Tongue (tissue), 1 donor: ENCODE measurements at regions not wholly inside any gene's neighbourhood (a gene's known extent, or its start where the extent isn't known, plus 50 kb on each side); places are given as distances from the start of the nearest gene placed in this dataset.

ENCODE experiments used
- DNase-seq: peaks from one replicate; pipeline ENCODE4 v3.0.0-alpha.2; 2015

DNA sequence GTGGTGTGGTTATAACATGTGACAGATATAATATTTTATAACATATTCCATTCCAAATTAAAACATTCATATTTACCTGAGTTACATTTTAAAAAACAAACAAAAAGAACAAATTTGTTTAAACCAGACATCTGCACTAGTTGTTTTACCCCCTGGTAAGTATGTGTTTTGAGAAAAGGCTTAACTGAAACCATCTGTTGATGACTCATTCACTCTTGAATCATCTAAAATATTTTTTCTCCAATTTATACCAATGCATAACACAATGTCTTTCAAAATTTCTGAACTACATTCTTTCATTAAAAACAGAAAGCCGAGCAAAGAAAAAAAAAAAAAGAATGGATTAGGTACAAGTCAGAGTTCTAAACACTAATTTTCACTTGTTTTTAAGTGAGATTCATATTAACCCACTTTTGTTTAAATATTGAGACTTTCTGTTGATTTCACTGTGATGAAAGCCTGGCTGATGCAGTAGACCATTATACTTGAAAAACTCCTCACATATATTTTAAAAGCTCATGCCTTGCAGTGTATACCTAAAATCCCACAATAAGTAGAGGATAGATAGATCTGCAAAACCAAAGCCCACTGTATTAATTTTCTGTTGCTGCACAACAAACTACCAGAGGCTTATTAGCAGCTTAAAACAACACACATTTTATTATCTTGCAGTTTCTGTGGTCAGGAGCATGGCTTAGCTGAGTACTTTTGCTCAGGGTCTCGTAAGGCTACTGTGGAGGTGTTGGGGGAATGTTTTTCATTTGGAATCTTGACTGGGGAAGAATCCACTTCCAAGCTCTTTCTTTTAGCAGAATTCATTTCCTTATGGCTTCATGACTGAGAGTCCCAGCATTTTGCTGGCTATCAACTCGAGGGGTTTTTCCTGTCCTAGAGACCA is 221.5 kb downstream of the PCDH18 start:
- peak; percentile 67 for DNase-seq

DNA sequence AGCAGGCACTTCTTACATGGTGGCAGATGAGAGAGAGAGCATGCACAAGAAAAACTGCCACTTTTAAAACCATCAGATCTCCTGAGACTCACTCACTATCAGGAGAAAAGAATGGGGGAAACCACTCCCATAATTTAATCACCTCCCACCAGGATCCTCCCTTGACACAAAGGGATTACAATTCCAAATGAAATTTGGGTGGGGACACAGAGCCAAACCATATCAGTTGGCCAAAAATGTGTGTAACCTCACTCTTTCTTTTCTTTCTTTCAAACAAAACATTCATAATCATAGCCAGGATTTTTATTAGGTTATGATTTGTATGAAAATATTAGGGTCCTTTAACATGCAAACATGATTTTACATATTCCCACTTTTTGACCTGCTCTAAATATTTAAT is 222.1 kb downstream of the PCDH18 start:
- DNase-seq = no peak

DNA sequence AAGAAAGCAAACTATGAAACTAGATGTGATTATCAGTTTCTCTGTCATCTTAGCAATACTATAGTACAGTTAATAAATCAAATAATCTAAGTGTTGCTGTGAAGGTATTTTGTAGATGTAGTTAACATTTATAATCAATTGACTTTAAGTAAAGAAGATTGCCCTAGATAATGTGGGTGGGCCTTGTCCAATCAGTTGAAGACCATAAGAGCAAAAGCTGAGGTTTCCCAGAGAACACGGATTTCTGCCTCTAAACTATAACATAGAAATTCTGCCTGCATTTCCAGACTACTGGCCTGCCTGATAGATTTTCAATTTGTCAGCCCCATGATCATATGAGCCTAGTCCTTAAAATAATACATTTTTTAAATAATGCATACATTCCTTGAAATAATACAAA is 222.9 kb downstream of the PCDH18 start:
- DNase-seq = no peak

DNA sequence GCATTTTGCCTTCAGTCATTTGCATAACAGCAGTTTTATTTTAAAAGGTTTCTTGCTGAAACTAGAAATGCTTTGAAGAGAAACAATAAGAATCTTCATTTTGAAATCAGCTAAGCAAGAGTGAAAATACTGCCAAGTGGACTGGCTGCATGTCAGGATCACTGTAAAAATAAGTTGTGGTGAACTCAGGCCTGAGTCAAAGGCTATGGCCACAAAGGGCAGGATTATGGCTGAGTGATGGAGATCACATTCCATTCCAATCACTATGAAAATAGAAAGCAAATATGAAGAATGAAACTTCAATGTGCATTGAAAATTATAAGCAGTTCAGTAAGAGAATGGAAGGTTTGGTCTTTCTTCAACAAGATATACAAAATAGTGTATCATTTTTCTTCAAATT is 224.5 kb downstream of the PCDH18 start:
- peak; percentile 14 for DNase-seq

DNA sequence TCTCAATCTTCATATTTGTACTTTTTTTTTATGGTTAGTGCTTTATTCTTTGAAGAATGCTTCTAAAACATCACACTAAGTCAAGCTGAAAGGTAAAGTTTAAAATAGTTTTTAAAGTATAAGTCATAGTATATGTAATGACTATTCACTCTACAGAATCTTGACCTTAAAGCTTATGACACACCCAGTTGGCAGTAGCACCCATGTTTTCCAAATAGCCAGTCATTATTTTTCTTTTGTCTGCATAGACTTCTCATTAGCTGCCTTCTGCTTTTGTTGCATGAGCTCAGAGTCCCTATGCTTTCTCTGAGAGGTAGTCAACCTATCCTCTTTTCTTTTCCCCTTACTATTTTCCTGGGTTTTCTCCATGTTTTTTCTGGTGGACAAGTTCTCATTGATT is 231.5 kb downstream of the PCDH18 start:
- no peak for DNase-seq

DNA sequence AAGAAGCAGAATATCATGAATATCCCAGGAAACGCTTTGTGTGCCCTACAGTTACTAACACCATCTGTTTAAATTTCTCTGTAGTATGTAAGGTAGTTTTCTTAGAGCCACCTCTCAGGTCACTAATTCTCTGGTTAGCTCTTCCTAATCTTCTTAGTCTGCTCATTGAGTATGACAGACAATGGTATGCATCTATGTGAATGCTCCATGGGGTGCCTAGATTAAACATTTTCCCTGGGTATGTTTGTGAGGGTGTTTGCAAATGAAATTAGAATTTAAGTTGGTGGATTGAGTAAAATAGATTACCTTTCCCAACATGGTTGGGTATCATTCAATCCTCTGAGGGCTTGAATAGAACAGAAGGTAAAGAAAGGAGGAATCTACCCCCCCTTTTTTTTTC is 233.0 kb downstream of the PCDH18 start:
- no peak for DNase-seq

DNA sequence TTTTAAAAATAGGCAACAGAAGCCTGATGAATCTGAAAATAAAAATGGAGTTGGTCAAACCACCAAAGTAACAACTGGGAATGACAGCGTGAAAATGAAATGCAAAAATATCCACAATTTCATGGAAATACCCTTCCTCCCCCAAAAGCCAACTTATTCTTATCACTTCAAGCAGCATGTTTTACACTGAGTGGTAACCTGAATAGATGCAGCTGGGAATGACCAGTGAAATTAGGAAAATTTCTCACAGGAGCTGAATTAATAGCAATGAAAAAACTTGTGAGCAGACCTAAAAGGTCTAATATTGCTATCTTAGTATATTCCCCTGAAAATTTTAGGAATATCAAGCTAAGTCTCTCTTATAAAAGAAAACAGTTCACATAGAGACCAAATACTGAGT is 239.0 kb downstream of the PCDH18 start:
- no peak for DNase-seq

DNA sequence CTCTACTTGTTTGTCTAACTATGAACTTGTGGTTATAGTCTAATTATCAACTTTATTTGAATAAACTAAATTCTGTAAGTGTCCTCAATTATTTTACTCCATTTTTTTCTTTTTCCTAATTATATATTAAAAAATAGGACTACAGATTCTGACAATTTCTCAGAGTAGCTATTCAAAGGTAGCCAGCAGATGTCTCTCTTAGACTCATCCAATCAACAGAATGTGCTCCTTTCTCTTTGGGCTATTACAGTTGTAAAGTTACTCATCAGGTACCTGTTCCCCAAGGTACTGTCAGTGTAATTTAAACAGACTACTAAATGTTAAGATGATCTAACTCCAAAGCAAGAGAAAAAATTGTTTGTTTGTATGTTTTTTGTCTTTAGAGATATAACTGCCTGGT is 248.6 kb downstream of the PCDH18 start:
- peak; percentile 38 for DNase-seq

DNA sequence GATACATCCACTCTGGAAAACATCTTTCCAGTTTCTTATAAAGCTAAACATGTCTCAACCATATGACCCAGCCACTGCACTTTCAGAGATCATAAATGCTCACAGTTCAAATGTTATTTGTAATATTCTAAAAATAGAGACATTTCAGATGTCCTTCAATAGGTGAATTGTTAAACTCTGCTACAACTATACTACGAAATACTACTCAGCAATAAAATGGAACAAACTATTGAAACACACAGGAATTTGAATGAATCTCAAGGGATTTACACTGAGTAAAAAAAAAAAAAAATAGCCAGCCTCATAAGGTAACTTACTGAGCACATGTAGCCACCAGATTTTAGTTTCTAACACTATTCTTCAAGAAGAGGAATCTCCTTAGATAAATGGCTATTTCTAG is 253.9 kb downstream of the PCDH18 start:
- no peak for DNase-seq

DNA sequence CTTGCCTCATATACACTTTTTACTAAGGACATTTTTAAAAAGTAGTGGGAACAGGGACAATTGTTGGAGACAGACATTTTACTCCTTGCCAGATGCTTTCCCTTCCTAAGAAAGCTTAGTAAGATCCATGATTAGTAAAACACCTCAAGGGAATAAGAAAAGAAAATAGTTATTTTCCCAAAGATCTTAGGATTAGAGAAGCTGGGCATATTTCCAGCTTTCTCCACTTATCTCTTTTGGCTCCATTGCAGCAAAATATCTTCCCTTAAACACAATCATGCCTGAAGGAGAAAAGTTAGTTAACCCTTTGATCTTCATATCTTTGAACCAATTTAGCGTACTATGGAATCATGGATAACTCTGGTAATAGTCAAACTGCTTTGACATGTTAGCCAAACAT is 257.9 kb downstream of the PCDH18 start:
- peak; percentile 31 for DNase-seq

DNA sequence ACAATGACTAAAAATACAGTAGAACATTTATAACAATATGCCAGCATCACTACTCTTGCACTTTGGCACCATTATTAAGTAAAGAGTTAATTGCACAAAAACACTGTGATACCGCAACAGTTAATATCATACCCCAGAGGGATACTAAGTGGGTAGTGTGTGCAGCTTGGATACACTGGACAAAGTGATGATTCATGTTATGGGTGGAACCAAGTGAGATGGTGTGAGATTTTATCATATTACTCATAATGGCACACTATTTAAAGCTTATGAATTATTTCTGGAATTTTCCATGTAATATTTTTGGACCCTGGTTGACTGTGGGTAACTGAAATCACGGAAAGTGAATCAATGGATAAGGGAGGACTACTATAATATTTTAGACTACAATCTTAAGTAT is 265.3 kb downstream of the PCDH18 start:
- DNase-seq = no peak

DNA sequence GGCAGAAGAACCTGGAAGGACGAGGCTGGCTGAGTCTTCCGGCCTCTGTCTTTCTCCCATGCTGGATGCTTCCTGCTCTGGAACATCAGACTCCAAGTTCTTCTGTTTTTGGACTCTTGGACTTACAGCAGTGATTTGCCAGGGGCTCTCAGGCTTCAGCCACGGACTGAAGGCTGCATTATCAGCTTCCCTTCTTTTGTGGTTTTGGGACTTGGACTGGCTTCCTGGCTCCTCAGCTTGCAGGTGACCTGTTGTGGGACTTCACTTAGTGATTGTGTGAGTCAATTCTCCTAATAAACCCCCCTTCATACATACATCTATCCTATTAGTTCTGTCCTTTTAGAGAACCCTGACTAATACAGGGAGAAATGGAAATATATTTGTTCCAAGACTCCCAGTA is 265.8 kb downstream of the PCDH18 start:
- DNase-seq = no peak

DNA sequence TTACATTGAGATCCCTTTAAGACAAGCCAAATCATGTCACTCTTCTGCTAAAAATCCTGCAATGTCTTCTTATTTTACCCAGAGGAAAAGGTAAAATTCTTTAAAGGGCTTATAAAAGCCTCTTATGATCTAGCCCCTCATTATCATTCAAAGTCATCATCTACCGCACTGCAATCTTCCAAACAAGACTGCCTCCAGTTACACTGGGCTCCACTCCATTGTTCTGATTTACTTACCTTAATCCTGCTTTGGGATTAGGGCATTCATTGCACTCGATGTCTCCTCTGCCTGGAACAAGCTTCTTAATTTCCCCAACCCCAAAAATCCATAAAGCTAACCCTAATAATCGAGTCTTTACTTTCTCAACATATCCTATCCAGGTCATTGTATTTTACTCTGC is 269.1 kb downstream of the PCDH18 start:
- DNase-seq = no peak

DNA sequence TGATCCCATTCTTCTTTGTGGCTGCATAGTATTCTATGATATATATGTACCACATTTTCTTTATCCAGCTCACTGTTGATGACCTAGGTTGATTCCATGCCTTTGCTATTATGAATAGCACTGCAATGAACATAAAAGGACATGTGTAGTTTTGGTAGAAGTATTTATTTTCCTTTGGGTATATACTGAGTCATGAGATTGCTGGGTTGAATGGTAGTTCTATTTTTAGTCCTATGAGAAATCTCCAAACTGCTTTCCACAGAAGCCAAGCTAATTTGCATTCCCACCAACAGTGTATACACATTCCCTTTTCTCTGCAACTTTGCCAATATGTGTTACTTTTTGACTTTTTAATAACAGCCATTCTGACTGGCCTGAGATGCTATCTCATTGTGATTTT is 278.3 kb downstream of the PCDH18 start:
- no peak for DNase-seq

DNA sequence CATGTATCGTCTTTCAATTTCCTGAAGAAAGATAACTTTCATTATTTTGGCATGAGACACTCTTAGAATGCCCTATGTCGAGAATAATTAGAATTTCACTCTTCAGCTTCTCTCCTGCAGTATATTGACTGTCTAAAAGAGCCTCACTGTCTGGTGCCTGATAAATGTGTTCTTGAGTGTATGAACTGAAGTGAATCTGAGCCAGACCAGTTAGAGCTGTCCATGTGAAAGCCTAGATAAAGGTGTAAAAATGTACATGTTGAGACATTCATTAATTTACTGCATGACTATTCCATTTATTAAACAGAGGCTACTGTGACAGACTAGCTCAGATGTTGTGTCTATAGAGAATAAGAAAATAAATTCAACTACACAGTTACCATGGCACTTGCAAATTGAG is 283.2 kb downstream of the PCDH18 start:
- DNase-seq = no peak

DNA sequence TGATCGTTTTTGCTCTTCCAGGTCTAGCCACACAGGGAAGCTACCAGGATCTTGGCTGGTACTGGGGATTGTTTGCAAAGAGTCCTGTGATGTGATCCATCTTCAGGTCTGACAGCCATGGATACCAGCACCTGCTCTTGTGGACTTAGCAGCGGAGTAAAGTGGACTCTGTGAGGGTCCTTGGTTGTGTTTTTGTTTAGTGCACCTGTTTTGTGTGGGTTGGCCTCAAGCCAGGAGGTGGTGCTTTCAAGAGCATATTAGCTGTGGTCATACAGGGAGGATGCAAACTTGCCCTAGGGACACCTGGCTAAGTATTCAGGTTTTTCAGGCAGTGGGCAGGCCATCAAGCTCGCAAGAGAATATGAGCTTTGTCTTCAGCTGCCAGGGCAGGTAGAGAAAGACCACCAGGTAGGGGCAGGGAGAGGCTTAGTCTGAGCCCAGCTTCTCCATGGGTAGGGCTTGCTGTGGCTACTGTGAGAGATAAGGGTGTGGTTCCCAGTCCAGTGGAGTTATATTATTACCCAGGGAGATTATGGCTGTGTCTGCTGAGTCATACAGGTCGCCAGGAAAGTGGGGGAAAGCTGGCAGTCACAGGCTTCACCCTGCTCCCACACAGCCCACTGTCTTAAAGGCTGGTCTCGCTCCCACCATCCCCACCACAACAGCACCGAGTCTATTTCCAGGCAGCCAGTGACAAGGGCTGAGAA is 293.7 kb downstream of the PCDH18 start:
- peak; percentile 4 for DNase-seq

DNA sequence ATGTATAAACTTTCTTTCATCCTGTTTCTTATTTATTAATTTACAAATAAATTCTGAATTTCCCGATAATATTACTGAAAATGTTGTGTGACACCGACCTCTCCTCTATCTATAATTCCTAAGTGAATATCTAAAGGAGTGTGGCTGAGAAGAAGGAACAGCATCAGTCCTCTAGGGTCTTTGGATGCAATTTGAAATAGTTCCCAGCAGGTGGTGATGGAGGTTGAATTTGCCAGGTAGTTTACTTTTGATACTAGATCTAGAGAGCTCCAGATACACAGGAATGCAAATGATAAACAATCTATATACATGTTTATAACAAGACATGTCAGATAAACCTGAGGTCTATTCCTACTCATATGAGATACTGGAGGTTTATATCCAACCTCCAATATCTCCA is 305.4 kb downstream of the PCDH18 start:
- peak; percentile 8 for DNase-seq

DNA sequence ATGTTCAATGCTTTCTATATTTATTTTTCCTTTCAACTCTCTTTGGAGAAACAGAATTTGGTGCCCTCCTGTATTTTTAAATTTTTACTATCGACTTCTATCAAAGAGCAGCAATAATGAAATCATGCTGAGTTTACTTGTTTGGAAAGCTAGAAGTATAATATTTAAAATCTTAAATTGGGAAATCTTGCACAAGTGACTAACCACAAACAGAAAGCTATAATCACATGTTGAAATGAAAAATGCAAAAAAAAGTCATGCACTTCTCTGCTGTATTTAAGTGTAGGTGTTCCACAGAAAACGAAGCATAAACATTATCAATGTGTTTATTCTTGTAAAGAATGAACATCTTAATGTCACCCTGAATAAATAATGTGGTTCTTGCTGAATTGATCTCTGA is 306.1 kb downstream of the PCDH18 start:
- no peak for DNase-seq

DNA sequence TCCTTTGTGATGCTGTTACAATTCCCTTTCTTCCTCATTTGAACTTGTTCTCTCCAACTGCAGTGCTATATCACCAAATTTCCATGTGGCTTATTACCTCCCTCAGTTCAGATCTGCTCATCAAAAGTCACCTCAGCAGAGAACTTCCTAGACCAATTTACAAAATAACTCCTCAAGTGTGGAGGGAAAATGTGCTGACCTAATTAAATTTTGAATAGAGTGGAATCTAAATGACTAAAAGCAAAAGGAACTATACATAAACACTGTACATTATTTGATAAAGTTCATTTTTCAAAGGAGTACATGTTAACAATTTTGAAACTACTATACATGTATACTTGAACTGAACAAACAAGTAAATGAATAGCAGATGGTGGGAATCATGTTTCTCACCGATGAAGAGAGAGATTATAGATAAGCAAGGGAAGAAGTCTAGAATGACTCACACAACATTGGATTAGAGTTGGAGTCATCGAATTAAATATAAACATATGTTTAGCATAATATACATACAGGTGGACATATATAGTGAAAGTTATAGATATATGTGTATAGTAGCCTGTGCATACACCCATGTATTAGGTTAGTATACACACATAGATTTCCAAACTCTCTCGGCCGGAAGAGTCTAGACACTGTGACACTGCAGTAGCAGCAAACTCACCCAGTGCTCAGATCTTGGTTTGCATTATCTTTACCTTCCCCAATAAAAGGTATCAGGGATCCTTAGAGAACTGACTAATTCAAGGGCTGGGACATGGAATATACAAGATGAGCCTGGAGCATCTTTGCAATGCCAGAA is 318.7 kb downstream of the PCDH18 start:
- no peak for DNase-seq

DNA sequence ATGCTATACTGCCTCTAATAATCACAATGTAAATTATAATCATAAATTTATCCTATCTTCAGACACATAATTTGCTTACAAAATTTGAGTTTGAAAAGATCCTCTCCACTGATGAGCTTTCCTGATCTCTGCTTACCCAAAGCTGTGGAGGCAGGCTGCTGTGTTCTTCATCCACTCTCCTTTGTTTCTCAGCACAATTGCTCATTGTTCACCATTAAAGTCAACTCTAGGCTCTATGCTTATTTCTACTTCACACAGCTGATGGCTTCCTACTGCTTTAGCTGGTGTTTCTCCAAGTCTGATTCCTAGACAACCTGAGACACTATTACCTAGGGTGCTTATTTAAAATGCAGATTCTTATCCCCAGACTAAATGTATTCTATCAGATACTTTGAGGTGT is 319.7 kb downstream of the PCDH18 start:
- no peak for DNase-seq

DNA sequence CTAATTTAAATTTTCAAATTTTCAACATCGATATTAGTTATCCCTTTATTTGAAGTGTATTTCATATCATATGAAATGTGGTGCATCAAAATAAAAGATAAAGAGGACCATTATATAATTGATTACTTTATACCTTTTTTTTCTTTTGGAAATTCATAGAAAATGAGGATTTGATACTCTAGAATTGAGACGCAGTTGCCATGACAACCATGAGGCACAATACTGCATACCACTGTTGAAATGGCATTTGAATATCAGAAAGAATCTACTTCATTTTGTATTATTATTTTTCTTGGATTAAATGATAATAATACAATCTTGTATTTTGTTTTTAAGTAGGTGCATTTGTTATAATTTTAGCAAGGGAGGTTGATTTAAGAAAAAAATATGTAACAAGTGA is 323.1 kb downstream of the PCDH18 start:
- no peak for DNase-seq

DNA sequence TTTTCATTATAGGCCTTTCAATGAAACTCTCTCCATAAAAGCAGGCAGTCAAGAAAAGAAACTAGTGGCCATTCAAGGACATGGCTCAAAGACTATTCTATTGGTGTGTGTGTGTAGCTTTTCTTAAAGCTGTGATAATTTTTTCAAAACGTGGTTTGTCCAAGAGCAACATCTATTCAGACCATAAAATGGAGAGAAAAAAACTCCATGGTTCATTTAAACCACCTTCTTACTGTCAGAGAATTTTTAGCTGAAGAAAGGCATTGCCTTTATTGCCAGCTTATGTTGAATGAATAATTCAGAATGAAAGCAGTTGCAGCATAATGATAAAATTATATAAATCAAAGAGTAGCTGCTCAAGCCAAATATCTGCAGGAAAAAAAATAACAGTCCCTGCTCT is 325.5 kb downstream of the PCDH18 start:
- DNase-seq = peak; percentile 6

DNA sequence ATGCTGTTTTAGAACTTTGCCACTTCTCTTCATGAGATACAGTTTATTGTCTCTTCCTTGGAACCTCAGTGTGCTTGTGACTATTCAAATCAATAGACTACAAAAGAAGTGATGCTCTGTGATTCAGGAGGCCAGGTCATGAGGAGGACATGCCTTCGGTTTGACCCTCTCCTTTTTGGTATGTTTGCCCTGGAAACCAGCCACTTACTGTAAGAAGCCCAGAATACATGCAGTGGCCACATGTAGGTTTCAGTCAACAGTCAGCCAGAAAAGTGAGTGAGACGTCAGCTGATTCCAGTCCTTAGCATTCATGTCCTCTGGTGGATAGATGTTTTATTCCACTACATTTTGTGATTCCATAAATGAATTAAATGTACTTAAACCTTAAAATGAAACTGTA is 328.7 kb downstream of the PCDH18 start:
- no peak for DNase-seq
